H9 (cell line): ENCODE measurements at regions not wholly inside any gene's neighbourhood (a gene's known extent, or its start where the extent isn't known, plus 50 kb on each side); places are given as distances from the start of the nearest gene placed in this dataset.

Source experiments
- DNase-seq: peaks from one replicate; pipeline ENCODE4 v3.0.0-alpha.2; 2017
- H2AFZ ChIP-seq: one replicate; pipeline ENCODE4 v1.6.1; 2013; ENCODE audit warnings: mild to moderate bottlenecking, low read length, control low read depth, moderate library complexity
- H2AK5ac ChIP-seq: 2 replicates; pipeline ENCODE4 v1.6.1; 2013; ENCODE audit warnings: low read length, control low read depth, mixed read lengths; ENCODE audit not compliant: insufficient read length
- H2BK120ac ChIP-seq: one replicate; pipeline ENCODE4 v1.6.1; 2013; ENCODE audit warnings: low read depth, mild to moderate bottlenecking, low read length, control low read depth, inconsistent platforms; ENCODE audit not compliant: poor library complexity, severe bottlenecking
- H2BK12ac ChIP-seq: 2 replicates; pipeline ENCODE4 v1.6.1; 2013; ENCODE audit warnings: low read length, control low read depth, mixed read lengths, low read depth; ENCODE audit not compliant: insufficient read length
- H2BK15ac ChIP-seq: 2 replicates; pipeline ENCODE4 v1.6.1; 2013; ENCODE audit warnings: low read depth, low read length, control low read depth
- H2BK20ac ChIP-seq: one replicate; pipeline ENCODE4 v1.6.1; 2013; ENCODE audit warnings: low read depth, mild to moderate bottlenecking, low read length, control low read depth, inconsistent platforms; ENCODE audit not compliant: poor library complexity, severe bottlenecking
- H2BK5ac ChIP-seq: 2 replicates; pipeline ENCODE4 v1.6.1; 2013; ENCODE audit warnings: low read length, control low read depth, mixed read lengths; ENCODE audit not compliant: insufficient read length
- H3K14ac ChIP-seq: 2 replicates; pipeline ENCODE4 v1.6.1; 2013; ENCODE audit warnings: low read length, control low read depth; ENCODE audit not compliant: insufficient read depth
- H3K18ac ChIP-seq: 2 replicates; pipeline ENCODE4 v1.6.1; 2013; ENCODE audit warnings: low read depth, mild to moderate bottlenecking, mixed read lengths, low read length, control low read depth; ENCODE audit not compliant: insufficient read length
- H3K23ac ChIP-seq: 2 replicates; pipeline ENCODE4 v1.6.1; 2013; ENCODE audit warnings: low read length, control low read depth, mixed read lengths, low read depth; ENCODE audit not compliant: insufficient read length
- H3K23me2 ChIP-seq: 2 replicates; pipeline ENCODE4 v1.6.1; 2013; ENCODE audit warnings: low read depth, mild to moderate bottlenecking, mixed read lengths, low read length, control low read depth; ENCODE audit not compliant: insufficient read length, poor library complexity, severe bottlenecking
- H3K27ac ChIP-seq: 2 replicates; pipeline ENCODE4 v1.5.1; 2013; ENCODE audit warnings: low read length, control low read depth, mixed read lengths, low read depth; ENCODE audit not compliant: insufficient read length
- H3K27me3 ChIP-seq: 2 replicates; pipeline ENCODE4 v1.6.1; 2013; ENCODE audit warnings: low read length, control low read depth, inconsistent platforms; ENCODE audit not compliant: insufficient read depth
- H3K4ac ChIP-seq: 2 replicates; pipeline ENCODE4 v1.6.1; 2013; ENCODE audit warnings: low read depth, mild to moderate bottlenecking, control low read depth, inconsistent platforms, low read length, moderate library complexity
- H3K4me1 ChIP-seq: 2 replicates; pipeline ENCODE4 v1.6.1; 2013; ENCODE audit warnings: low read length, control low read depth, inconsistent platforms; ENCODE audit not compliant: insufficient read depth
- H3K4me2 ChIP-seq: 2 replicates; pipeline ENCODE4 v1.6.1; 2013; ENCODE audit warnings: low read length, control low read depth, mixed read lengths; ENCODE audit not compliant: insufficient read length, insufficient read depth
- H3K56ac ChIP-seq: 2 replicates; pipeline ENCODE4 v1.6.1; 2013; ENCODE audit warnings: low read depth, mild to moderate bottlenecking, mixed read lengths, low read length, control low read depth; ENCODE audit not compliant: insufficient read length
- H3K79me1 ChIP-seq: 2 replicates; pipeline ENCODE4 v1.6.1; 2013; ENCODE audit warnings: low read depth, mild to moderate bottlenecking, moderate library complexity, low read length, control low read depth, inconsistent platforms; ENCODE audit not compliant: insufficient read depth, poor library complexity, severe bottlenecking
- H3K79me2 ChIP-seq: 2 replicates; pipeline ENCODE4 v1.6.1; 2013; ENCODE audit warnings: low read length, control low read depth, inconsistent platforms; ENCODE audit not compliant: insufficient read depth
- H3K9ac ChIP-seq: 2 replicates; pipeline ENCODE4 v1.6.1; 2013; ENCODE audit warnings: low read length, control low read depth, mixed read lengths; ENCODE audit not compliant: insufficient read length; ENCODE audit errors: extremely low read depth
- H3K9me3 ChIP-seq: one replicate; pipeline ENCODE4 v1.6.1; 2013; ENCODE audit warnings: low read depth, low read length, inconsistent platforms; ENCODE audit not compliant: control insufficient read depth
- H3T11ph ChIP-seq: one replicate; pipeline ENCODE4 v1.6.1; 2013; ENCODE audit warnings: mild to moderate bottlenecking, low read length, control low read depth, inconsistent platforms
- H4K20me1 ChIP-seq: one replicate; pipeline ENCODE4 v1.6.1; 2013; ENCODE audit not compliant: control insufficient read depth, insufficient read length, insufficient read depth
- H4K5ac ChIP-seq: 2 replicates; pipeline ENCODE4 v1.6.1; 2013; ENCODE audit warnings: low read depth, mild to moderate bottlenecking, mixed read lengths, low read length, control low read depth; ENCODE audit not compliant: insufficient read length
- H4K8ac ChIP-seq: replicated peaks from 2 replicates; pipeline ENCODE4 v1.6.1; 2013; ENCODE audit warnings: low read length, control low read depth, mixed read lengths, low read depth; ENCODE audit not compliant: insufficient read length
- H4K91ac ChIP-seq: 2 replicates; pipeline ENCODE4 v1.6.1; 2013; ENCODE audit warnings: low read depth, mild to moderate bottlenecking, moderate library complexity, mixed read lengths, low read length, control low read depth; ENCODE audit not compliant: insufficient read length
- H3K27ac Mint-ChIP-seq, 3 experiments: 2 replicates in 2 of 3; 3 replicates in 1 of 3; pipeline ENCODE4 v1.8.0; 2020 to 2021; ENCODE audit warnings: mixed read lengths in 3 of 3, mild to moderate bottlenecking in 1 of 3, moderate library complexity in 1 of 3
- H3K27me3 Mint-ChIP-seq: 2 replicates; pipeline ENCODE4 v1.8.0; 2021; ENCODE audit warnings: low read depth, mild to moderate bottlenecking, moderate library complexity, mixed read lengths
- H3K36me3 Mint-ChIP-seq, 3 experiments: 2 replicates in 2 of 3; 3 replicates in 1 of 3; pipeline ENCODE4 v1.8.0; 2020 to 2021; ENCODE audit warnings: low read depth in 3 of 3, mixed read lengths in 3 of 3; ENCODE audit not compliant: insufficient read depth in 1 of 3
- H3K4me1 Mint-ChIP-seq, 2 experiments: 2 replicates each; pipeline ENCODE4 v1.8.0; 2020; ENCODE audit warnings: mixed read lengths in 2 of 2
- H3K4me3 Mint-ChIP-seq, 2 experiments: 2 replicates in 1 of 2; 3 replicates in 1 of 2; pipeline ENCODE4 v1.8.0; 2020 to 2021; ENCODE audit warnings: mild to moderate bottlenecking in 2 of 2, mixed read lengths in 2 of 2, moderate library complexity in 1 of 2
- H3K9me3 Mint-ChIP-seq, 2 experiments: 2 replicates in 1 of 2; 3 replicates in 1 of 2; pipeline ENCODE4 v1.8.0; 2020; ENCODE audit warnings: mild to moderate bottlenecking in 2 of 2, mixed read lengths in 2 of 2, moderate library complexity in 1 of 2
- WGBS: extraction: QIAGEN DNeasy Blood & Tissue Kit; methylation state at CpG from one replicate; pipeline ENCODE4 v1.1.7; 2013; ENCODE audit warnings: missing lambda C conversion rate, low lambda C conversion rate, mixed read lengths; ENCODE audit not compliant: insufficient read length; ENCODE audit errors: extremely low coverage; 5-methylcytosine and 5-hydroxymethylcytosine counted together
- TF ChIP-seq, protein P1 (sequence below): fragments of 200-600 bp; sonication (generic); conservative IDR thresholded peaks from 3 replicates; pipeline ENCODE4 v1.8.0; 2021; ENCODE audit warnings: antibody characterized with exemption, mild to moderate bottlenecking

DNA sequence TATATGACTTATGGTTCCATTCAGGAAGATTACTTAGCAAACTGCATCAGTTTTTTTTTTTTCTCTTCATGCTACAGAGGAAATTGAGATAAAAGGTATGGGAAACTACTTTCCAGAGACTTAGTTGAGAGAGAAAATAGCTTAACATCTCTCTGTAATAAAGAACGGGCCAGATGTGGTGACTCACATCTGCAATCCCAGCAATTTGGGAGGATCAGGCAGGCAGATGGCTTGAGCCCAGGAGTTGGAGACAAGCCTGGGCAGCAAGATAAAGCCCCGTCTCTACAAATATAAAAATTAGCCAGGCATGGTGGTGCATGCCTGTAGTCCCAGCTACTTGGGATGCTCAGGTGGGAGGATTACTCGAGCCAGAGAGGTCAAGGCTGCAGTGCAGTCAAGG lies 271.2 kb upstream of the TENM3 start:
- Histone ChIP-seq H2BK5ac (no peak overlapping the region), H2BK20ac (no peak overlapping the region), H3K23ac (no peak overlapping the region), H4K20me1 (no peaks in the 10 kb centered on the region), H2BK15ac (no peak overlapping the region), H3K4me2 (no peak overlapping the region), H3K9me3 (no peaks in the 10 kb centered on the region), H3K14ac (no peak overlapping the region), H4K91ac (no peak overlapping the region), H2AK5ac (no peak overlapping the region), H2AFZ (no peak overlapping the region), H3K4ac (no peak overlapping the region), H2BK120ac (no peak overlapping the region), H3K4me1 (no peaks in the 10 kb centered on the region), H3K79me1 (no peaks in the 10 kb centered on the region), H3K79me2 (no peaks in the 10 kb centered on the region), H3T11ph (no peak overlapping the region), H4K5ac (no peak overlapping the region), H3K18ac (no peak overlapping the region), H3K27me3 (no peaks in the 10 kb centered on the region), H3K27ac (no peak overlapping the region), H3K56ac (no peak overlapping the region), H4K8ac (no peak overlapping the region), H3K23me2 (no peaks in the 10 kb centered on the region), H3K9ac (no peak overlapping the region), H2BK12ac (no peak overlapping the region)
- no peak for DNase-seq
- Mint-ChIP-seq H3K4me3 (no peak overlapping the region), H3K27ac (no peak overlapping the region), H3K27me3 (no peaks in the 10 kb centered on the region), H3K4me1 (peaks cover 7 to 8% of the 10 kb centered on the region in 2 experiments; a peak in 3 of 4 replicates), H3K36me3 (peaks cover 0 to 7% (median 4%) of the 10 kb centered on the region in 3 experiments; a peak in 5 of 7 replicates), H3K9me3 (peaks cover 2 to 8% of the 10 kb centered on the region in 2 experiments; a peak in 2 of 5 replicates)
- TF ChIP-seq, protein P1, sequence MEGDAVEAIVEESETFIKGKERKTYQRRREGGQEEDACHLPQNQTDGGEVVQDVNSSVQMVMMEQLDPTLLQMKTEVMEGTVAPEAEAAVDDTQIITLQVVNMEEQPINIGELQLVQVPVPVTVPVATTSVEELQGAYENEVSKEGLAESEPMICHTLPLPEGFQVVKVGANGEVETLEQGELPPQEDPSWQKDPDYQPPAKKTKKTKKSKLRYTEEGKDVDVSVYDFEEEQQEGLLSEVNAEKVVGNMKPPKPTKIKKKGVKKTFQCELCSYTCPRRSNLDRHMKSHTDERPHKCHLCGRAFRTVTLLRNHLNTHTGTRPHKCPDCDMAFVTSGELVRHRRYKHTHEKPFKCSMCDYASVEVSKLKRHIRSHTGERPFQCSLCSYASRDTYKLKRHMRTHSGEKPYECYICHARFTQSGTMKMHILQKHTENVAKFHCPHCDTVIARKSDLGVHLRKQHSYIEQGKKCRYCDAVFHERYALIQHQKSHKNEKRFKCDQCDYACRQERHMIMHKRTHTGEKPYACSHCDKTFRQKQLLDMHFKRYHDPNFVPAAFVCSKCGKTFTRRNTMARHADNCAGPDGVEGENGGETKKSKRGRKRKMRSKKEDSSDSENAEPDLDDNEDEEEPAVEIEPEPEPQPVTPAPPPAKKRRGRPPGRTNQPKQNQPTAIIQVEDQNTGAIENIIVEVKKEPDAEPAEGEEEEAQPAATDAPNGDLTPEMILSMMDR = no peak
- WGBS = no CpG with 5 or more reads among the region's 3 CpGs
